Germinal center (tissue), 1 donor: ENCODE measurements at regions not wholly inside any gene's neighbourhood (a gene's known extent, or its start where the extent isn't known, plus 50 kb on each side); places are given as distances from the start of the nearest gene placed in this dataset.

Experiments
- DNase-seq: peaks from one replicate; pipeline ENCODE4 v3.0.0; 2012; ENCODE audit warnings: mixed read lengths, low spot score

- DNase-seq = no peak
Measured at GRCh38 chr2:136178941-136179601, 61.1 kb upstream of the CXCR4 start.

GRCh38 chr2:136175868-136176267, 57.9 kb upstream of the CXCR4 start:
- no peak for DNase-seq

GRCh38 chr2:136175466-136175865, 57.5 kb upstream of the CXCR4 start:
- no peak for DNase-seq

- no peak for DNase-seq
Measured at GRCh38 chr2:136173126-136173525, 55.2 kb upstream of the CXCR4 start.

- no peak for DNase-seq
Measured at GRCh38 chr2:136171223-136171622, 53.3 kb upstream of the CXCR4 start.

- no peak for DNase-seq
Measured at GRCh38 chr2:136168720-136169119, 50.8 kb upstream of the CXCR4 start.

- DNase-seq = no peak
Measured at GRCh38 chr2:136167721-136168475, 49.9 kb upstream of the CXCR4 start.
